Glutamatergic neuron (in vitro differentiated cells): ENCODE measurements at regions not wholly inside any gene's neighbourhood (a gene's known extent, or its start where the extent isn't known, plus 50 kb on each side); places are given as distances from the start of the nearest gene placed in this dataset.

Source experiments
- DNase-seq: peaks from one replicate; pipeline ENCODE4 v3.0.0; 2022
- H3K27ac Mint-ChIP-seq: one replicate; pipeline ENCODE4 v1.8.0; 2020; ENCODE audit warnings: mild to moderate bottlenecking, mixed read lengths, inconsistent platforms; ENCODE audit not compliant: unreplicated experiment
- H3K27me3 Mint-ChIP-seq: one replicate; pipeline ENCODE4 v1.8.0; 2020; ENCODE audit warnings: mild to moderate bottlenecking, moderate library complexity, mixed read lengths, inconsistent platforms; ENCODE audit not compliant: unreplicated experiment
- H3K36me3 Mint-ChIP-seq: one replicate; pipeline ENCODE4 v1.8.0; 2020; ENCODE audit warnings: mild to moderate bottlenecking, mixed read lengths, inconsistent platforms; ENCODE audit not compliant: unreplicated experiment
- H3K4me1 Mint-ChIP-seq: one replicate; pipeline ENCODE4 v1.8.0; 2020; ENCODE audit warnings: mild to moderate bottlenecking, low read depth, mixed read lengths, inconsistent platforms; ENCODE audit not compliant: unreplicated experiment
- H3K4me3 Mint-ChIP-seq: one replicate; pipeline ENCODE4 v1.8.0; 2020; ENCODE audit warnings: mild to moderate bottlenecking, mixed read lengths, inconsistent platforms; ENCODE audit not compliant: unreplicated experiment
- H3K9me3 Mint-ChIP-seq: one replicate; pipeline ENCODE4 v1.8.0; 2020; ENCODE audit warnings: mild to moderate bottlenecking, moderate library complexity, mixed read lengths, inconsistent platforms; ENCODE audit not compliant: unreplicated experiment
- CTCF ChIP-seq: fragments of 200-600 bp; sonication (generic); IDR thresholded peaks from one replicate; pipeline ENCODE4 v1.5.0; 2021; ENCODE audit not compliant: partially characterized antibody, unreplicated experiment

GRCh38 chr2:145725876-145726275, 1206.0 kb upstream of the ZEB2 start:
- Mint-ChIP-seq H3K4me3 (no peak overlapping the region), H3K36me3 (no peaks in the 10 kb centered on the region), H3K27me3 (no peaks in the 10 kb centered on the region), H3K9me3 (no peaks in the 10 kb centered on the region), H3K4me1 (peaks cover 8% of the 10 kb centered on the region), H3K27ac (no peak overlapping the region)
- DNase-seq = no peak
- TF ChIP-seq CTCF = no peak

- Mint-ChIP-seq H3K4me1 (peaks cover 6% of the 10 kb centered on the region), H3K9me3 (no peaks in the 10 kb centered on the region), H3K27ac (no peak overlapping the region), H3K4me3 (no peak overlapping the region), H3K36me3 (no peaks in the 10 kb centered on the region), H3K27me3 (no peaks in the 10 kb centered on the region)
- no peak for TF ChIP-seq CTCF
- DNase-seq = no peak
Measured at GRCh38 chr2:145724311-145724898, 1204.5 kb upstream of the ZEB2 start.

GRCh38 chr2:145723872-145724271, 1204.0 kb upstream of the ZEB2 start:
- H3K9me3 Mint-ChIP-seq = no peaks in the 10 kb centered on the region
- no peak overlapping the region for H3K4me3 Mint-ChIP-seq
- H3K27me3 Mint-ChIP-seq = no peaks in the 10 kb centered on the region
- no peaks in the 10 kb centered on the region for H3K36me3 Mint-ChIP-seq
- TF ChIP-seq CTCF = no peak
- no peak for DNase-seq
- H3K4me1 Mint-ChIP-seq = peaks cover 6% of the 10 kb centered on the region
- H3K27ac Mint-ChIP-seq = no peak overlapping the region

- no peak overlapping the region for H3K27ac Mint-ChIP-seq
- H3K4me1 Mint-ChIP-seq = peaks cover 6% of the 10 kb centered on the region
- no peaks in the 10 kb centered on the region for H3K27me3 Mint-ChIP-seq
- no peaks in the 10 kb centered on the region for H3K36me3 Mint-ChIP-seq
- no peaks in the 10 kb centered on the region for H3K9me3 Mint-ChIP-seq
- no peak for DNase-seq
- no peak for TF ChIP-seq CTCF
- no peak overlapping the region for H3K4me3 Mint-ChIP-seq
Measured at GRCh38 chr2:145721681-145722080, 1201.8 kb upstream of the ZEB2 start.

- no peak for TF ChIP-seq CTCF
- Mint-ChIP-seq H3K9me3 (no peaks in the 10 kb centered on the region), H3K36me3 (peaks cover under 1% of the 10 kb centered on the region), H3K4me1 (peaks cover 3% of the 10 kb centered on the region), H3K4me3 (no peak overlapping the region), H3K27me3 (peaks cover 2% of the 10 kb centered on the region), H3K27ac (peak overlapping the region; percentile 15)
- no peak for DNase-seq
Measured at GRCh38 chr2:145715601-145716000, 1195.7 kb upstream of the ZEB2 start.
